ENCODE measurements at regions not wholly inside any gene's neighbourhood (a gene's known extent, or its start where the extent isn't known, plus 50 kb on each side); places are given as distances from the start of the nearest gene placed in this dataset.

- no peak for FAIRE-seq
Measured at GRCh38 chr1:4033713-4034112, 133.6 kb upstream of the C1orf174 start.

GRCh38 chr1:4034318-4034887, 134.3 kb upstream of the C1orf174 start:
- no peak for DNase-seq (ENCODE audit: low spot score in 2 of 2)
- FAIRE-seq = no peak

More at GRCh38 chr1:4033713-4034112, 133.6 kb upstream of the C1orf174 start:
- DNase-seq (ENCODE audit: low spot score in 2 of 2) = no peak

GRCh38 chr1:4044967-4045366, 144.9 kb upstream of the C1orf174 start:
- FAIRE-seq (no peak), DNase-seq (ENCODE audit: low spot score in 2 of 2) (no peak)

GRCh38 chr1:4045397-4046010, 145.4 kb upstream of the C1orf174 start:
- no peak for FAIRE-seq
- DNase-seq (ENCODE audit: low spot score in 2 of 2) = no peak

- DNase-seq (ENCODE audit: low spot score in 2 of 2) = no peak
- no peak for FAIRE-seq
Measured at GRCh38 chr1:4046836-4047461, 146.9 kb upstream of the C1orf174 start.

GRCh38 chr1:4047666-4048065, 147.6 kb upstream of the C1orf174 start:
- FAIRE-seq (no peak), DNase-seq (ENCODE audit: low spot score in 2 of 2) (no peak)

- FAIRE-seq (no peak), DNase-seq (ENCODE audit: low spot score in 2 of 2) (no peak)
Measured at GRCh38 chr1:4048076-4048475, 148.0 kb upstream of the C1orf174 start.

GRCh38 chr1:4048921-4049320, 148.8 kb upstream of the C1orf174 start:
- DNase-seq (ENCODE audit: low spot score in 2 of 2) (no peak), FAIRE-seq (no peak)

GRCh38 chr1:4050998-4051397, 150.9 kb upstream of the C1orf174 start:
- DNase-seq (ENCODE audit: low spot score in 2 of 2) (no peak), FAIRE-seq (no peak)

- FAIRE-seq (no peak), DNase-seq (ENCODE audit: low spot score in 2 of 2) (no peak)
Measured at GRCh38 chr1:4052657-4053056, 152.6 kb upstream of the C1orf174 start.

GRCh38 chr1:4053160-4053748, 153.2 kb upstream of the C1orf174 start:
- DNase-seq (ENCODE audit: low spot score in 2 of 2) = no peak
- no peak for FAIRE-seq

GRCh38 chr1:4053774-4054173, 153.7 kb upstream of the C1orf174 start:
- no peak for DNase-seq (ENCODE audit: low spot score in 2 of 2)
- FAIRE-seq = no peak

GRCh38 chr1:4055294-4055967, 155.4 kb upstream of the C1orf174 start:
- DNase-seq (ENCODE audit: low spot score in 2 of 2) (no peak), FAIRE-seq (no peak)

GRCh38 chr1:4056422-4056821, 156.3 kb upstream of the C1orf174 start:
- DNase-seq (ENCODE audit: low spot score in 2 of 2) = no peak
- no peak for FAIRE-seq

- no peak for FAIRE-seq
- DNase-seq (ENCODE audit: low spot score in 2 of 2) = no peak
Measured at GRCh38 chr1:4056989-4057388, 156.9 kb upstream of the C1orf174 start.

- FAIRE-seq (no peak), DNase-seq (ENCODE audit: low spot score in 2 of 2) (no peak)
Measured at GRCh38 chr1:4057603-4058002, 157.5 kb upstream of the C1orf174 start.

- FAIRE-seq (no peak), DNase-seq (ENCODE audit: low spot score in 2 of 2) (no peak)
Measured at GRCh38 chr1:4058122-4058521, 158.1 kb upstream of the C1orf174 start.

GRCh38 chr1:4058706-4059105, 158.6 kb upstream of the C1orf174 start:
- FAIRE-seq (no peak), DNase-seq (ENCODE audit: low spot score in 2 of 2) (no peak)

- DNase-seq (ENCODE audit: low spot score in 2 of 2) = no peak
Measured at GRCh38 chr1:4059270-4059669, 159.2 kb upstream of the C1orf174 start.

GRCh38 chr1:4060850-4061249, 160.8 kb upstream of the C1orf174 start:
- DNase-seq (ENCODE audit: low spot score in 2 of 2) = no peak
- FAIRE-seq = no peak

More at GRCh38 chr1:4059270-4059669, 159.2 kb upstream of the C1orf174 start:
- FAIRE-seq = no peak

- no peak for FAIRE-seq
- DNase-seq (ENCODE audit: low spot score in 2 of 2) = no peak
Measured at GRCh38 chr1:4061521-4062031, 161.5 kb upstream of the C1orf174 start.
